Hematopoietic multipotent progenitor cell treated with erythropoietin and hydrocortisone succinate and interleukin-3 and kit ligand, for 6 days (in vitro differentiated cells): ENCODE measurements at regions not wholly inside any gene's neighbourhood (a gene's known extent, or its start where the extent isn't known, plus 50 kb on each side); places are given as distances from the start of the nearest gene placed in this dataset.
A peak's percentile ranks its signal among the peaks of the same experiment; 100 is the strongest.

Experiments used
- DNase-seq: peaks from one replicate; pipeline ENCODE4 v3.0.0-alpha.2; 2015

- no peak for DNase-seq
Observed at GRCh38 chr3:106229495-106230278, 360.9 kb upstream of the CBLB start.

- no peak for DNase-seq
Observed at GRCh38 chr3:106231086-106231485, 362.3 kb upstream of the CBLB start.

- DNase-seq: no peak
Observed at GRCh38 chr3:106232956-106233355, 364.1 kb upstream of the CBLB start.

- no peak for DNase-seq
Observed at GRCh38 chr3:106239195-106239697, 370.4 kb upstream of the CBLB start.

- no peak for DNase-seq
Observed at GRCh38 chr3:106241593-106241992, 372.8 kb upstream of the CBLB start.

- DNase-seq: no peak
Observed at GRCh38 chr3:106242781-106243180, 374.0 kb upstream of the CBLB start.

GRCh38 chr3:106245400-106245799 lies 376.6 kb upstream of the CBLB start:
- DNase-seq: no peak

GRCh38 chr3:106247902-106248684 lies 379.3 kb upstream of the CBLB start:
- DNase-seq: no peak

GRCh38 chr3:106249159-106249558 lies 380.3 kb upstream of the CBLB start:
- DNase-seq: no peak

GRCh38 chr3:106249981-106250380 lies 381.2 kb upstream of the CBLB start:
- DNase-seq: no peak

- peak; percentile 2 for DNase-seq
Observed at GRCh38 chr3:106251160-106251892, 382.5 kb upstream of the CBLB start.

GRCh38 chr3:106255870-106256248 lies 387.0 kb upstream of the CBLB start:
- DNase-seq: no peak

GRCh38 chr3:106256249-106256957 lies 387.6 kb upstream of the CBLB start:
- no peak for DNase-seq

GRCh38 chr3:106257172-106257571 lies 388.4 kb upstream of the CBLB start:
- DNase-seq: no peak

GRCh38 chr3:106261396-106261795 lies 392.6 kb upstream of the CBLB start:
- DNase-seq: no peak

- DNase-seq: no peak
Observed at GRCh38 chr3:106261915-106262683, 393.3 kb upstream of the CBLB start.

- DNase-seq: no peak
Observed at GRCh38 chr3:106263011-106263410, 394.2 kb upstream of the CBLB start.

- DNase-seq: no peak
Observed at GRCh38 chr3:106263546-106263945, 394.7 kb upstream of the CBLB start.

- no peak for DNase-seq
Observed at GRCh38 chr3:106265704-106266103, 396.9 kb upstream of the CBLB start.

GRCh38 chr3:106268696-106269095 lies 399.9 kb upstream of the CBLB start:
- DNase-seq: no peak

GRCh38 chr3:106272302-106272701 lies 403.5 kb upstream of the CBLB start:
- no peak for DNase-seq

- no peak for DNase-seq
Observed at GRCh38 chr3:106275592-106275991, 406.8 kb upstream of the CBLB start.
